WTC11 (cell line): ENCODE measurements at regions not wholly inside any gene's neighbourhood (a gene's known extent, or its start where the extent isn't known, plus 50 kb on each side); places are given as distances from the start of the nearest gene placed in this dataset.

ENCODE experiments used
- ATAC-seq: fragments of 200-7000 bp; cut with Tn5 transposase; 2 replicates; pipeline ENCODE4 v1.10.0; 2021; ENCODE audit warnings: mild to moderate bottlenecking, moderate library complexity
- CTCF ChIA-PET: fragments of 300-600 bp; sonication (Branson Sonifier 250); formaldehyde crosslinking; loops from one replicate; lab custom pipeline; 2021; ENCODE audit warnings: antibody characterized with exemption; lab: Charles Lee
- POLR2A ChIA-PET: fragments of 350-600 bp; sonication (Branson Sonifier 250); formaldehyde crosslinking; loops from one replicate; lab custom pipeline; 2021; ENCODE audit warnings: antibody characterized with exemption; lab: Charles Lee
- DNase-seq: peaks from one replicate; pipeline ENCODE4 v3.0.0; 2021; ENCODE audit warnings: low spot score
- H3K27ac Mint-ChIP-seq: 2 replicates; pipeline ENCODE4 v1.8.0; 2021; ENCODE audit warnings: mixed read lengths
- H3K27me3 Mint-ChIP-seq: 2 replicates; pipeline ENCODE4 v1.8.0; 2021; ENCODE audit warnings: low read depth, mild to moderate bottlenecking, moderate library complexity, mixed read lengths
- H3K36me3 Mint-ChIP-seq: 2 replicates; pipeline ENCODE4 v1.8.0; 2021; ENCODE audit warnings: mixed read lengths
- H3K4me1 Mint-ChIP-seq: 2 replicates; pipeline ENCODE4 v1.8.0; 2022; ENCODE audit warnings: mixed read lengths
- H3K4me3 Mint-ChIP-seq: 2 replicates; pipeline ENCODE4 v1.8.0; 2021; ENCODE audit warnings: mild to moderate bottlenecking, moderate library complexity, mixed read lengths
- H3K9me3 Mint-ChIP-seq: 2 replicates; pipeline ENCODE4 v1.8.0; 2021; ENCODE audit warnings: mixed read lengths
- EMX1 ChIP-seq: fragments of 250-450 bp; sonication (Bioruptor Pico); IDR thresholded peaks from 2 replicates; pipeline ENCODE4 v1.8.0; 2021; ENCODE audit warnings: mild to moderate bottlenecking
- HMGA2 ChIP-seq: fragments of 250-450 bp; sonication (Bioruptor Pico); IDR thresholded peaks from 2 replicates; pipeline ENCODE4 v1.4.0; 2021; ENCODE audit warnings: mild to moderate bottlenecking, moderate library complexity
- SMAD3 ChIP-seq: sonication (generic); formaldehyde crosslinking; IDR thresholded peaks from 2 replicates; pipeline ENCODE4 v1.8.0; 2022; ENCODE audit warnings: missing genetic modification reagents, mild to moderate bottlenecking, borderline replicate concordance
- SMAD4 ChIP-seq: sonication (generic); formaldehyde crosslinking; IDR thresholded peaks from 2 replicates; pipeline ENCODE4 v1.8.0; 2022; ENCODE audit warnings: mild to moderate bottlenecking, missing genetic modification reagents
- ZNF121 ChIP-seq: sonication (generic); formaldehyde crosslinking; IDR thresholded peaks from 2 replicates; pipeline ENCODE4 v1.8.0; 2023; ENCODE audit warnings: missing genetic modification reagents
- ZNF138 ChIP-seq: sonication (generic); formaldehyde crosslinking; conservative IDR thresholded peaks from 2 replicates; pipeline ENCODE4 v1.8.1; 2022; ENCODE audit warnings: mild to moderate bottlenecking, moderate library complexity, missing genetic modification reagents
- ZNF263 ChIP-seq: sonication (generic); formaldehyde crosslinking; IDR thresholded peaks from 2 replicates; pipeline ENCODE4 v1.8.1; 2022; ENCODE audit warnings: low read depth, mild to moderate bottlenecking, moderate library complexity, missing genetic modification reagents
- ZNF512 ChIP-seq: sonication (generic); formaldehyde crosslinking; IDR thresholded peaks from 2 replicates; pipeline ENCODE4 v1.8.1; 2022; ENCODE audit warnings: missing genetic modification reagents, borderline replicate concordance
- TF ChIP-seq, protein P1 (sequence below): sonication (generic); formaldehyde crosslinking; IDR thresholded peaks from 2 replicates; pipeline ENCODE4 v1.8.1; 2022; ENCODE audit warnings: low read depth, missing genetic modification reagents, borderline replicate concordance
- TF ChIP-seq, protein P2 (sequence below): sonication (generic); formaldehyde crosslinking; IDR thresholded peaks from 2 replicates; pipeline ENCODE4 v1.8.0; 2022; ENCODE audit warnings: mild to moderate bottlenecking, missing genetic modification reagents
- TF ChIP-seq, protein P3 (sequence below): fragments of 250-450 bp; sonication (Bioruptor Pico); IDR thresholded peaks from 2 replicates; pipeline ENCODE4 v1.9.0; 2021; ENCODE audit warnings: mild to moderate bottlenecking, borderline replicate concordance
- TF ChIP-seq, protein P4 (sequence below): sonication (generic); formaldehyde crosslinking; IDR thresholded peaks from 2 replicates; pipeline ENCODE4 v1.8.0; 2022; ENCODE audit warnings: mild to moderate bottlenecking, missing genetic modification reagents
- TF ChIP-seq, protein P5 (sequence below): sonication (generic); formaldehyde crosslinking; IDR thresholded peaks from 2 replicates; pipeline ENCODE4 v1.8.1; 2023; ENCODE audit warnings: mild to moderate bottlenecking, missing genetic modification reagents
- TF ChIP-seq, protein P6 (sequence below): sonication (generic); formaldehyde crosslinking; conservative IDR thresholded peaks from 2 replicates; pipeline ENCODE4 v1.8.1; 2022; ENCODE audit warnings: mild to moderate bottlenecking, missing genetic modification reagents

DNA sequence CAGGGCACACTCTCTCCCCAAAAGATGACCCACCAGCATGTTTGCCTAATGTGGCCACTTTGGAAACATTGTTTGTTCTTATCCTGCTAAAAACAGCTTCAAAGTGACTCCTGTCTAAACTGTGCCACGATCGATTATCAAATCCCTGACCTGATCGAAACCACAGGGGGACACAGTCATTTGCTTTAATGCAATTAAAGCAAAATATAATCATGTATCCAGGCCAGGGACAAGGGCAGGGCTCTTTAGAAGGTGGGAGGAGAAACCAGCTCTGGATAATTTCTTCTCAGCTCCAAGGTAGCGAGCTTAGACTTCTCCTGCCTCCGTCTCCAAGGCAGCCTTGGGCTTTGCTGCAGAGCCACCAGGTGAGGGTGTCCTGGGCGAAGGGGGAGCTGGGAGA lies 95.0 kb upstream of the HAND1 start:
- ChIA-PET CTCF (interaction anchor here (0.6 to 1.3 kb wide), 3 partner anchors 26 to 59 kb away, joined by 3 to 5 read pairs (median 4); no protein-coding TSS in a partner anchor), POLR2A (no interaction called here)
- TF ChIP-seq, protein P1, sequence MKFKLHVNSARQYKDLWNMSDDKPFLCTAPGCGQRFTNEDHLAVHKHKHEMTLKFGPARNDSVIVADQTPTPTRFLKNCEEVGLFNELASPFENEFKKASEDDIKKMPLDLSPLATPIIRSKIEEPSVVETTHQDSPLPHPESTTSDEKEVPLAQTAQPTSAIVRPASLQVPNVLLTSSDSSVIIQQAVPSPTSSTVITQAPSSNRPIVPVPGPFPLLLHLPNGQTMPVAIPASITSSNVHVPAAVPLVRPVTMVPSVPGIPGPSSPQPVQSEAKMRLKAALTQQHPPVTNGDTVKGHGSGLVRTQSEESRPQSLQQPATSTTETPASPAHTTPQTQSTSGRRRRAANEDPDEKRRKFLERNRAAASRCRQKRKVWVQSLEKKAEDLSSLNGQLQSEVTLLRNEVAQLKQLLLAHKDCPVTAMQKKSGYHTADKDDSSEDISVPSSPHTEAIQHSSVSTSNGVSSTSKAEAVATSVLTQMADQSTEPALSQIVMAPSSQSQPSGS (CRISPR knock-in tag): no peak
- TF ChIP-seq SMAD4 (CRISPR knock-in tag) (no peak), HMGA2 (CRISPR knock-in tag) (no peak), EMX1 (CRISPR knock-in tag) (no peak)
- TF ChIP-seq, protein P2, sequence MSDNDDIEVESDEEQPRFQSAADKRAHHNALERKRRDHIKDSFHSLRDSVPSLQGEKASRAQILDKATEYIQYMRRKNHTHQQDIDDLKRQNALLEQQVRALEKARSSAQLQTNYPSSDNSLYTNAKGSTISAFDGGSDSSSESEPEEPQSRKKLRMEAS (CRISPR knock-in tag): no peak
- TF ChIP-seq, protein P3, sequence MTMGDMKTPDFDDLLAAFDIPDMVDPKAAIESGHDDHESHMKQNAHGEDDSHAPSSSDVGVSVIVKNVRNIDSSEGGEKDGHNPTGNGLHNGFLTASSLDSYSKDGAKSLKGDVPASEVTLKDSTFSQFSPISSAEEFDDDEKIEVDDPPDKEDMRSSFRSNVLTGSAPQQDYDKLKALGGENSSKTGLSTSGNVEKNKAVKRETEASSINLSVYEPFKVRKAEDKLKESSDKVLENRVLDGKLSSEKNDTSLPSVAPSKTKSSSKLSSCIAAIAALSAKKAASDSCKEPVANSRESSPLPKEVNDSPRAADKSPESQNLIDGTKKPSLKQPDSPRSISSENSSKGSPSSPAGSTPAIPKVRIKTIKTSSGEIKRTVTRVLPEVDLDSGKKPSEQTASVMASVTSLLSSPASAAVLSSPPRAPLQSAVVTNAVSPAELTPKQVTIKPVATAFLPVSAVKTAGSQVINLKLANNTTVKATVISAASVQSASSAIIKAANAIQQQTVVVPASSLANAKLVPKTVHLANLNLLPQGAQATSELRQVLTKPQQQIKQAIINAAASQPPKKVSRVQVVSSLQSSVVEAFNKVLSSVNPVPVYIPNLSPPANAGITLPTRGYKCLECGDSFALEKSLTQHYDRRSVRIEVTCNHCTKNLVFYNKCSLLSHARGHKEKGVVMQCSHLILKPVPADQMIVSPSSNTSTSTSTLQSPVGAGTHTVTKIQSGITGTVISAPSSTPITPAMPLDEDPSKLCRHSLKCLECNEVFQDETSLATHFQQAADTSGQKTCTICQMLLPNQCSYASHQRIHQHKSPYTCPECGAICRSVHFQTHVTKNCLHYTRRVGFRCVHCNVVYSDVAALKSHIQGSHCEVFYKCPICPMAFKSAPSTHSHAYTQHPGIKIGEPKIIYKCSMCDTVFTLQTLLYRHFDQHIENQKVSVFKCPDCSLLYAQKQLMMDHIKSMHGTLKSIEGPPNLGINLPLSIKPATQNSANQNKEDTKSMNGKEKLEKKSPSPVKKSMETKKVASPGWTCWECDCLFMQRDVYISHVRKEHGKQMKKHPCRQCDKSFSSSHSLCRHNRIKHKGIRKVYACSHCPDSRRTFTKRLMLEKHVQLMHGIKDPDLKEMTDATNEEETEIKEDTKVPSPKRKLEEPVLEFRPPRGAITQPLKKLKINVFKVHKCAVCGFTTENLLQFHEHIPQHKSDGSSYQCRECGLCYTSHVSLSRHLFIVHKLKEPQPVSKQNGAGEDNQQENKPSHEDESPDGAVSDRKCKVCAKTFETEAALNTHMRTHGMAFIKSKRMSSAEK (CRISPR knock-in tag): no peak
- Mint-ChIP-seq H3K27me3 (peaks cover 4% of the 10 kb centered on the region), H3K27ac (no peak overlapping the region), H3K4me1 (peaks cover 15% of the 10 kb centered on the region), H3K9me3 (no peaks in the 10 kb centered on the region), H3K4me3 (no peak overlapping the region), H3K36me3 (no peaks in the 10 kb centered on the region)
- DNase-seq (no peak), ATAC-seq (no peak)

DNA sequence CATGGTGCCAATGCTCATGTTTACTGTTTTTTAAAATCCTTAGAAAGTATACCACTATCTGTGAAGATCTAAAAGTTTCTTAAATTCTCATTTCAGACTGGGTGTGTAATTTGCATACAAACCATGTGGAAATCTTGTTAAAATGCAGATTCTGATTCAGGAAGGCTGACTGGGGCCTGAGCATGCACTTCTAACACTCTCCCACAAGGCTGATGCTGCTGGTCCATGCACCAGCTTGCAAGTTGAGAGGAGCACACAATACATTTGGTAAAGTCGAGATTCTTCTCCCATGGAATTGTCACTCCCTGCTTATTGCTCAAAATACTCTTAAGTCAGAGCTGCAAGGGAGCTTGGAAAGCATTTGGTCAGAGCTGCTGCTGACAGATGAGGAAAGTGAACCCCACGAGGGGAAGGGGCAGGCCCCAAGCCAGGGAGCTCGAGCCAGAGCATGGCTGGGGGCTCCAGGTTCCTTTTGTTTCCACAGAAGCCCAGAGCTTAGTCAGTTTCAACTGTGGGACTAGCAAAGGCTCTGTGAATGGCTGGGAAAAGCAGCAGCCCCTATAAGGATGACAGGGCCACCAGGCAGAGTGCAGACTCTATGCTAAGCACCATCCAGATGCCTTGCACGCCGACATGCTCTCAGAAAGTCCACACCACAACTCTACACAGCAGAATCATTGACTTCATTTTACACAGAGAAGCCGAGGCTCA lies 93.5 kb upstream of the HAND1 start:
- ATAC-seq (peak; percentile 63), DNase-seq (no peak)
- H3K27me3 Mint-ChIP-seq: peaks cover 4% of the 10 kb centered on the region
- H3K9me3 Mint-ChIP-seq: no peaks in the 10 kb centered on the region
- H3K4me3 Mint-ChIP-seq: no peak overlapping the region
- POLR2A ChIA-PET: no interaction called here
- H3K27ac Mint-ChIP-seq: no peak overlapping the region
- no peaks in the 10 kb centered on the region for H3K36me3 Mint-ChIP-seq
- CTCF ChIA-PET: interaction anchor here (1.0 to 3.5 kb wide), 2 partner anchors 50 to 401 kb away, joined by 3 to 23 read pairs; no protein-coding TSS in a partner anchor
- H3K4me1 Mint-ChIP-seq: peaks cover 15% of the 10 kb centered on the region
- TF ChIP-seq ZNF138 (CRISPR knock-in tag): no peak

DNA sequence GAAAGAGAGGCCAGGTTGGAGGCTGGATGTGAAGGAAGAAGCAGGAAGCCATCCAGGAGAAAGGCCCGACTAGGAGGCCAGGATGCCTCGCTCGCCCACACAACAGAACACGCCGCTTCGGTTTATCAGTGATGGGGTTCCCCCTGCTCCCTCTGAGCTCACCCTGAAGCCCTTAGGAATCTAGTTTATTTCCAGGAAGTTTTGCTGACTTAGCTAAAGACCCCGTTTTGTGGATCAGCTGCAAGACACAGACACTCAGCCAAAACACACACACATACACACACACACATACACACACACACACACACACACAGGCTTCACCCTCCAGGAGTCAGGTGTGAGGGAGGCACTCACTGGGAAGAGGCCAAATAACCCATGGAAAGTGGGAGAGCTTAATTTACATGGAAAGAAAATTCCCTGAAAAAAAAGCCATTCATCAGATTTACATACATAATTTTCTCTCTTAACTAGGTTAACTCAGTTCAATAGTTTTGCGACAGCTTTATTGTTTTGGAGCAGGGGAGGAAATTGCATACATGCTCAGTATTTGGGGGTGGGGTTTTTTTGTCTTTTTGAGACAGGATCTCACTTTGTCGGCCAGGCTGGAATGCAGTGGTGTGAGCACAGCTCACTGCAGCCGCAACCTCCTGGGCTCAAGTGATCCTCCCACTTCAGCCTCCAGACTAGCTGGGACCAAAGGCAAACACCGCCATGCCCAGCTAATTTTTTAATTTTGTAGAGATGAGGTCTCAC lies 92.7 kb upstream of the HAND1 start:
- H3K4me3 Mint-ChIP-seq: no peak overlapping the region
- ChIA-PET CTCF (interaction anchor here (1.0 to 3.5 kb wide), 2 partner anchors 49 to 402 kb away, joined by 3 to 23 read pairs; no protein-coding TSS in a partner anchor), POLR2A (no interaction called here)
- DNase-seq (no peak), ATAC-seq (no peak)
- peaks cover 4% of the 10 kb centered on the region for H3K27me3 Mint-ChIP-seq
- no peaks in the 10 kb centered on the region for H3K36me3 Mint-ChIP-seq
- TF ChIP-seq ZNF121: peak; percentile 55; the same call in 1 of the 2 replicates
- no peak for TF ChIP-seq ZNF263 (CRISPR knock-in tag)
- no peak overlapping the region; the same call in 1 of the 2 replicates for H3K27ac Mint-ChIP-seq
- no peaks in the 10 kb centered on the region for H3K9me3 Mint-ChIP-seq
- peaks cover 13% of the 10 kb centered on the region for H3K4me1 Mint-ChIP-seq

DNA sequence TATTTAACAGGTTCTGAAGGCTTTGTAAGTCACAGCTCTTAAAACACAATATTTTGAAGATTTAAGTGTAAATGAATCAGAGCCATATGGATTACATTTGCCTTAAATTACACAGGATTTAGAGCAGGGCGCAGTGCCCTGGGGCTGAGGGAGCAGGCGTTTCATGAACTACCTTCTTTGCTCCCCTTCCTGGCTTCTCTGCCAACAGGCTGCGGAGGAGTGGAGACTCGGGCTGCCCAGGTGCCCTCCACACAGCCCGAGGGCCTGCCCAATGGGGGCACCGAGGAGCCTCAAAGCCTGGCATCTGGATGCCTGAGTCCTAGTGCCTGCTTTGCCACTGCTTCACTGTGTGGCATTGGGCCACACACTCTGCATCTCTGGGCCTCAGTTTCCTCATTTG lies 90.6 kb upstream of the HAND1 start:
- H3K4me1 Mint-ChIP-seq: peaks cover 13% of the 10 kb centered on the region
- H3K4me3 Mint-ChIP-seq: no peak overlapping the region
- ChIA-PET POLR2A (interaction anchor here (0.7 kb wide), 1 partner anchor 191 kb away, joined by 4 read pairs; no protein-coding TSS in a partner anchor), CTCF (interaction anchor here (1.2 to 3.5 kb wide), 2 partner anchors 43 to 47 kb away, joined by 4 to 23 read pairs; no protein-coding TSS in a partner anchor)
- no peak overlapping the region for H3K27ac Mint-ChIP-seq
- H3K36me3 Mint-ChIP-seq: no peaks in the 10 kb centered on the region
- no peaks in the 10 kb centered on the region for H3K27me3 Mint-ChIP-seq
- no peaks in the 10 kb centered on the region for H3K9me3 Mint-ChIP-seq
- ATAC-seq (no peak), DNase-seq (no peak)
- TF ChIP-seq, protein P4, sequence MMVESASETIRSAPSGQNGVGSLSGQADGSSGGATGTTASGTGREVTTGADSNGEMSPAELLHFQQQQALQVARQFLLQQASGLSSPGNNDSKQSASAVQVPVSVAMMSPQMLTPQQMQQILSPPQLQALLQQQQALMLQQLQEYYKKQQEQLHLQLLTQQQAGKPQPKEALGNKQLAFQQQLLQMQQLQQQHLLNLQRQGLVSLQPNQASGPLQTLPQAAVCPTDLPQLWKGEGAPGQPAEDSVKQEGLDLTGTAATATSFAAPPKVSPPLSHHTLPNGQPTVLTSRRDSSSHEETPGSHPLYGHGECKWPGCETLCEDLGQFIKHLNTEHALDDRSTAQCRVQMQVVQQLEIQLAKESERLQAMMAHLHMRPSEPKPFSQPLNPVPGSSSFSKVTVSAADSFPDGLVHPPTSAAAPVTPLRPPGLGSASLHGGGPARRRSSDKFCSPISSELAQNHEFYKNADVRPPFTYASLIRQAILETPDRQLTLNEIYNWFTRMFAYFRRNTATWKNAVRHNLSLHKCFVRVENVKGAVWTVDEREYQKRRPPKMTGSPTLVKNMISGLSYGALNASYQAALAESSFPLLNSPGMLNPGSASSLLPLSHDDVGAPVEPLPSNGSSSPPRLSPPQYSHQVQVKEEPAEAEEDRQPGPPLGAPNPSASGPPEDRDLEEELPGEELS (CRISPR knock-in tag): no peak
- TF ChIP-seq, protein P5, sequence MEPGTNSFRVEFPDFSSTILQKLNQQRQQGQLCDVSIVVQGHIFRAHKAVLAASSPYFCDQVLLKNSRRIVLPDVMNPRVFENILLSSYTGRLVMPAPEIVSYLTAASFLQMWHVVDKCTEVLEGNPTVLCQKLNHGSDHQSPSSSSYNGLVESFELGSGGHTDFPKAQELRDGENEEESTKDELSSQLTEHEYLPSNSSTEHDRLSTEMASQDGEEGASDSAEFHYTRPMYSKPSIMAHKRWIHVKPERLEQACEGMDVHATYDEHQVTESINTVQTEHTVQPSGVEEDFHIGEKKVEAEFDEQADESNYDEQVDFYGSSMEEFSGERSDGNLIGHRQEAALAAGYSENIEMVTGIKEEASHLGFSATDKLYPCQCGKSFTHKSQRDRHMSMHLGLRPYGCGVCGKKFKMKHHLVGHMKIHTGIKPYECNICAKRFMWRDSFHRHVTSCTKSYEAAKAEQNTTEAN (CRISPR knock-in tag): no peak
- TF ChIP-seq SMAD3 (CRISPR knock-in tag) (no peak), ZNF512 (CRISPR knock-in tag) (no peak)
- TF ChIP-seq, protein P6, sequence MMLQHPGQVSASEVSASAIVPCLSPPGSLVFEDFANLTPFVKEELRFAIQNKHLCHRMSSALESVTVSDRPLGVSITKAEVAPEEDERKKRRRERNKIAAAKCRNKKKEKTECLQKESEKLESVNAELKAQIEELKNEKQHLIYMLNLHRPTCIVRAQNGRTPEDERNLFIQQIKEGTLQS: no peak
